GM18861 (cell line): ENCODE measurements at regions not wholly inside any gene's neighbourhood (a gene's known extent, or its start where the extent isn't known, plus 50 kb on each side); places are given as distances from the start of the nearest gene placed in this dataset.
"Not testable (repeated sequence)": the region's sequence is repeated elsewhere in the genome, so short reads cannot be mapped to it uniquely, and the experiment has no call there.

Experiments
- ATAC-seq: cut with Tn5 transposase; IDR thresholded peaks from one replicate; pipeline ENCODE4 v1.9.1; 2021; ENCODE audit not compliant: unreplicated experiment

GRCh38 chr17:37859451-37859850 lies 64.8 kb upstream of the TBC1D3K start:
- no peak for ATAC-seq

- ATAC-seq: not testable (repeated sequence)
Measured at GRCh38 chr17:37858391-37858790, 65.8 kb upstream of the TBC1D3K start.

- ATAC-seq: no peak
Measured at GRCh38 chr17:37856245-37856644, 68.0 kb upstream of the TBC1D3K start.

- ATAC-seq: no peak
Measured at GRCh38 chr17:37849617-37849972, 74.6 kb upstream of the TBC1D3K start.

GRCh38 chr17:37848690-37849616 lies 75.3 kb upstream of the TBC1D3K start:
- ATAC-seq: peak; percentile 67

- ATAC-seq: no peak
Measured at GRCh38 chr17:37847811-37848331, 76.3 kb upstream of the TBC1D3K start.

- no peak for ATAC-seq
Measured at GRCh38 chr17:37847102-37847501, 77.1 kb upstream of the TBC1D3K start.

GRCh38 chr17:37844977-37845293 lies 79.3 kb upstream of the TBC1D3K start:
- ATAC-seq: no peak

- ATAC-seq: no peak
Measured at GRCh38 chr17:37844158-37844976, 79.8 kb upstream of the TBC1D3K start.

- no peak for ATAC-seq
Measured at GRCh38 chr17:37842401-37842800, 81.8 kb upstream of the TBC1D3K start.

GRCh38 chr17:37841232-37841631 lies 83.0 kb upstream of the TBC1D3K start:
- no peak for ATAC-seq

- no peak for ATAC-seq
Measured at GRCh38 chr17:37840576-37840975, 83.6 kb upstream of the TBC1D3K start.

- ATAC-seq: no peak
Measured at GRCh38 chr17:37839196-37839978, 84.8 kb upstream of the TBC1D3K start.

- no peak for ATAC-seq
Measured at GRCh38 chr17:37838276-37838675, 85.9 kb upstream of the TBC1D3K start.

GRCh38 chr17:37836593-37836992 lies 87.6 kb upstream of the TBC1D3K start:
- no peak for ATAC-seq

GRCh38 chr17:37834168-37834567 lies 89.3 kb upstream of the HNF1B start:
- ATAC-seq: no peak

- peak; percentile 37 for ATAC-seq
Measured at GRCh38 chr17:37833237-37833859, 88.5 kb upstream of the HNF1B start.

GRCh38 chr17:37831986-37832385 lies 87.1 kb upstream of the HNF1B start:
- no peak for ATAC-seq

GRCh38 chr17:37831492-37831891 lies 86.6 kb upstream of the HNF1B start:
- ATAC-seq: no peak

- peak; percentile 58 for ATAC-seq
Measured at GRCh38 chr17:37830151-37830993, 85.5 kb upstream of the HNF1B start.
